ENCODE measurements at regions not wholly inside any gene's neighbourhood (a gene's known extent, or its start where the extent isn't known, plus 50 kb on each side); places are given as distances from the start of the nearest gene placed in this dataset.

- no peaks in the 10 kb centered on the region for H4K20me1 ChIP-seq (ENCODE audit: insufficient read depth, low read length)
- TF ChIP-seq EZH2 (IDR thresholded peaks at IDR 0.05; ENCODE audit: borderline replicate concordance, low read depth, low read length, severe bottlenecking): no peak
- TF ChIP-seq, protein P1, sequence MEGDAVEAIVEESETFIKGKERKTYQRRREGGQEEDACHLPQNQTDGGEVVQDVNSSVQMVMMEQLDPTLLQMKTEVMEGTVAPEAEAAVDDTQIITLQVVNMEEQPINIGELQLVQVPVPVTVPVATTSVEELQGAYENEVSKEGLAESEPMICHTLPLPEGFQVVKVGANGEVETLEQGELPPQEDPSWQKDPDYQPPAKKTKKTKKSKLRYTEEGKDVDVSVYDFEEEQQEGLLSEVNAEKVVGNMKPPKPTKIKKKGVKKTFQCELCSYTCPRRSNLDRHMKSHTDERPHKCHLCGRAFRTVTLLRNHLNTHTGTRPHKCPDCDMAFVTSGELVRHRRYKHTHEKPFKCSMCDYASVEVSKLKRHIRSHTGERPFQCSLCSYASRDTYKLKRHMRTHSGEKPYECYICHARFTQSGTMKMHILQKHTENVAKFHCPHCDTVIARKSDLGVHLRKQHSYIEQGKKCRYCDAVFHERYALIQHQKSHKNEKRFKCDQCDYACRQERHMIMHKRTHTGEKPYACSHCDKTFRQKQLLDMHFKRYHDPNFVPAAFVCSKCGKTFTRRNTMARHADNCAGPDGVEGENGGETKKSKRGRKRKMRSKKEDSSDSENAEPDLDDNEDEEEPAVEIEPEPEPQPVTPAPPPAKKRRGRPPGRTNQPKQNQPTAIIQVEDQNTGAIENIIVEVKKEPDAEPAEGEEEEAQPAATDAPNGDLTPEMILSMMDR (IDR thresholded peaks at IDR 0.05; ENCODE audit: borderline replicate concordance, extremely low read depth, low read length, poor library complexity, severe bottlenecking): no peak
Measured at GRCh38 chr6:54601600-54602300, 244.8 kb upstream of the FAM83B start.

GRCh38 chr6:54602591-54602990 lies 244.0 kb upstream of the FAM83B start:
- no peaks in the 10 kb centered on the region for H4K20me1 ChIP-seq (ENCODE audit: insufficient read depth, low read length)
- no peaks in the 10 kb centered on the region for H3K4me1 ChIP-seq (ENCODE audit: insufficient read depth, low read length)

More at GRCh38 chr6:54601600-54602300, 244.8 kb upstream of the FAM83B start:
- H3K4me1 ChIP-seq (ENCODE audit: insufficient read depth, low read length): no peaks in the 10 kb centered on the region
- H3K36me3 ChIP-seq (ENCODE audit: insufficient read depth, low read length): no peaks in the 10 kb centered on the region
- ATAC-seq (ENCODE audit: insufficient read depth, low read depth) (no peak), DNase-seq (no peak)
- H3K4me2 ChIP-seq (ENCODE audit: insufficient read depth, low read length): no peak overlapping the region
- no peaks in the 10 kb centered on the region for H3K9me3 ChIP-seq (ENCODE audit: insufficient read depth, low read length, severe bottlenecking)
- no peak overlapping the region for H3K4me3 ChIP-seq (ENCODE audit: low read depth in 1 of 2, low read length in 2 of 2)
- no peaks in the 10 kb centered on the region for H3K27me3 ChIP-seq (ENCODE audit: insufficient read depth, low read length, poor library complexity)
- H3K27ac ChIP-seq (ENCODE audit: low read length): no peak overlapping the region
- H2AFZ ChIP-seq (ENCODE audit: low read depth, low read length): no peak overlapping the region
- no peaks in the 10 kb centered on the region for H3K79me2 ChIP-seq (ENCODE audit: insufficient read depth, low read length)
- no peak overlapping the region for H3K9ac ChIP-seq (ENCODE audit: low read depth, low read length)

GRCh38 chr6:54609981-54610380 lies 236.6 kb upstream of the FAM83B start:
- TF ChIP-seq, protein P1 (IDR thresholded peaks at IDR 0.05; ENCODE audit: borderline replicate concordance, extremely low read depth, low read length, poor library complexity, severe bottlenecking): no peak
- TF ChIP-seq EZH2 (IDR thresholded peaks at IDR 0.05; ENCODE audit: borderline replicate concordance, low read depth, low read length, severe bottlenecking): no peak
- no peak for ATAC-seq (ENCODE audit: insufficient read depth, low read depth)
- H3K9ac ChIP-seq (ENCODE audit: low read depth, low read length): no peak overlapping the region

More at GRCh38 chr6:54602591-54602990, 244.0 kb upstream of the FAM83B start:
- H3K4me2 ChIP-seq (ENCODE audit: insufficient read depth, low read length): no peak overlapping the region
- H3K9ac ChIP-seq (ENCODE audit: low read depth, low read length): no peak overlapping the region
- H3K4me3 ChIP-seq (ENCODE audit: low read depth in 1 of 2, low read length in 2 of 2): no peak overlapping the region
- ATAC-seq (ENCODE audit: insufficient read depth, low read depth): no peak
- TF ChIP-seq EZH2 (IDR thresholded peaks at IDR 0.05; ENCODE audit: borderline replicate concordance, low read depth, low read length, severe bottlenecking): no peak
- TF ChIP-seq, protein P1 (IDR thresholded peaks at IDR 0.05; ENCODE audit: borderline replicate concordance, extremely low read depth, low read length, poor library complexity, severe bottlenecking): no peak
- no peaks in the 10 kb centered on the region for H3K79me2 ChIP-seq (ENCODE audit: insufficient read depth, low read length)
- no peak overlapping the region for H2AFZ ChIP-seq (ENCODE audit: low read depth, low read length)
- no peaks in the 10 kb centered on the region for H3K36me3 ChIP-seq (ENCODE audit: insufficient read depth, low read length)
- no peak for DNase-seq
- no peaks in the 10 kb centered on the region for H3K27me3 ChIP-seq (ENCODE audit: insufficient read depth, low read length, poor library complexity)
- H3K27ac ChIP-seq (ENCODE audit: low read length): no peak overlapping the region
- H3K9me3 ChIP-seq (ENCODE audit: insufficient read depth, low read length, severe bottlenecking): no peaks in the 10 kb centered on the region

More at GRCh38 chr6:54609981-54610380, 236.6 kb upstream of the FAM83B start:
- DNase-seq: no peak
- Histone ChIP-seq H3K4me3 (ENCODE audit: low read depth in 1 of 2, low read length in 2 of 2) (no peak overlapping the region), H4K20me1 (ENCODE audit: insufficient read depth, low read length) (no peaks in the 10 kb centered on the region), H3K4me1 (ENCODE audit: insufficient read depth, low read length) (no peaks in the 10 kb centered on the region), H2AFZ (ENCODE audit: low read depth, low read length) (no peak overlapping the region), H3K27me3 (ENCODE audit: insufficient read depth, low read length, poor library complexity) (no peaks in the 10 kb centered on the region), H3K9me3 (ENCODE audit: insufficient read depth, low read length, severe bottlenecking) (no peaks in the 10 kb centered on the region), H3K36me3 (ENCODE audit: insufficient read depth, low read length) (no peaks in the 10 kb centered on the region), H3K79me2 (ENCODE audit: insufficient read depth, low read length) (no peaks in the 10 kb centered on the region), H3K4me2 (ENCODE audit: insufficient read depth, low read length) (no peak overlapping the region), H3K27ac (ENCODE audit: low read length) (no peak overlapping the region)
